GM19395 (cell line): ENCODE measurements at regions not wholly inside any gene's neighbourhood (a gene's known extent, or its start where the extent isn't known, plus 50 kb on each side); places are given as distances from the start of the nearest gene placed in this dataset.

ENCODE experiments used
- ATAC-seq: cut with Tn5 transposase; IDR thresholded peaks from one replicate; pipeline ENCODE4 v1.9.1; 2021; ENCODE audit warnings: mild to moderate bottlenecking, moderate library complexity; ENCODE audit not compliant: unreplicated experiment

- no peak for ATAC-seq
Measured at GRCh38 chr1:78410643-78411042, 80.1 kb upstream of the PTGFR start.

DNA sequence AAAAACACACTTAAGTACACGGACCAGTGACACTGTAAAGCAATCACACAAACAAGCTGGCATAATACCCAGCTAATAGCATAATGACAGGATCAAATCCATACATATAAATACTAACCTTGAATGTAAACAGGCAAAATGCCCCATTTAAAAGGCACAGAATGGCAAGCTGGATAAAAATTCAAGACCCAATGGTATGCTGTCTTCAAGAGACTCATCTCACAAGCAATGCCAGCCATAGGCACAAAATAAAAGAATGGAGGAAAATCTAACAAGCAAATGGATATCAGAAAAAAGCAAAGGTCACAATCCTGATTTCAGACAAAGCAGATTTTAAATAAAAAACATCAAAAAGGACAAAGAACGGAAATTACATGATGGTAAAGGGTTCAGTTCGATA lies 79.1 kb upstream of the PTGFR start:
- ATAC-seq, result no peak

- no peak for ATAC-seq
Measured at GRCh38 chr1:78415165-78415564, 75.6 kb upstream of the PTGFR start.

DNA sequence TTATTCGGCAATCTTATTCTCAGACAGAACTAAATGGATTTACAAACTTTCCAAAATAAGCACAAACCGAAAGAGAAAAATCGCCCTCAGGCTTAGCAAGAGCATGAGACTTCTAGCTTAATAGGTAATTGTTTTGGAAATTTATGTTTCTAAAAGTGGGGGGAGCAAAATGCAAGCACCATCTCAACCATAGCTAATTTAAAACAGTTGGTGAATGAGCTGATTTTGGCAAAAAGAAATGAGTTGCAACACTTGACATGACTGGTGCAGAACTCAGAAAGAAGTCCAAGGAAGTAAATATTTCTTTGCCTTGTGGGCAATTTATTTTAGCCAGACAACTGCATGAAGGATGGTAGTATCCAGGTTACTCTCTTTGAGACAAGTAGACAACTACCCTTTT lies 71.5 kb upstream of the PTGFR start:
- no peak for ATAC-seq

DNA sequence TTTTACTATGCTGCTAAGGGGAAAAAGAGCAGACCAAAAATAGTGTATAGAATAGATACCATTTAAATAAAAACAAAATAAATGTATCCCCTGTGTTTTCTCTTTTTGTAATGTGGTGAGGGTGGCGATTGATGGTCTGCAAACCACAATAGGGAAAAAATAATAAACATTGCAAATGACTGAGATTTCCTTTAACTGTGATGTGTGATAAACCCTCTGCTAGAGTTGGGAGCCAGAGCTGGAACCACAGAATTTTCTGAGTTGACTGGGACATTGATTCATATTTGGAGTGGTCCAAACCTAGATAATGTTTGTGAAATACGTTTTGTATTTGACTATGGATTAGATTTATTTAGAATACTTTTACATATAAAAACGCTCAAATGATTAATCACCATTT lies 70.6 kb upstream of the PTGFR start:
- ATAC-seq, result no peak

DNA sequence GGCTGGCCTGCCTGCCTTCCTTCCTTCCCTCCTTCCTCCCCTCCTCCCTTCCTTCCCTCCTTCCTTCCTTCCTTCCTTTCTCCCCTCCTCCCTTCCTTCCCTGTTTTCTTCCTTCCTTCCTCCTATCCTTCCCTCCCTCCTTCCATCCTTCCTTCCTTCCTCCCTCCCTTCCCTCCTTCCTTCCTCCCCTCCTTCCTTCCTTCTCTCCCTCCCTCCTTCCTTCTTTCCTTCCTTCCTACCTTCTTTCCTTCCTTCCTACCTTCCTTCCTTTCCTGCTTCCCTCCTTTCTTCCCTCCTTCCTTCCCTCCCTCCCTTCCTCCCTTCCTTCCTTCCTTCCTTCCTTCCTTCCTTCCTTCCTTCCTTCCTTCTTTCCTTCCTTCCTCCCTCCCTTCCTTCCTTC lies 70.1 kb upstream of the PTGFR start:
- no peak for ATAC-seq

GRCh38 chr1:78424720-78425119 lies 66.1 kb upstream of the PTGFR start:
- no peak for ATAC-seq

- no peak for ATAC-seq
Measured at GRCh38 chr1:78426408-78426807, 64.4 kb upstream of the PTGFR start.

- no peak for ATAC-seq
Measured at GRCh38 chr1:78427506-78427905, 63.3 kb upstream of the PTGFR start.

DNA sequence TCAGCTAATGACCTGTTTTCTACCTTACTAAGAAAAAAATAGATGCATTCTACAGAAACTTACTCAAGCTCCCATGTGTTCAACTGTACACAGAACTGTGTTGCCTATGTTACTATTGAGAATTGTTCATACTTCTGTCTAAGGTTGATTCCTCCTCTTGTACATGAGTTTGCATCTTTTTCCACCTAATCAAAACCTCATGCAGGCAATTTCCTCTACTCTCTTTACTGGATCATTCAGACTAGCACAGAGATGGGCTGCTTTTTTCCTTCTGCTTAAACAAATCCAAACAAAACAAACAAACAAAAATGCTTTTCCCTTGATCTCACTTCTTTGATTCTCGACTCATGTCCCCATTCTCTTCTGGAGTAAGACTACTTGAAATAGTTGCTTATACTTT lies 58.8 kb upstream of the PTGFR start:
- no peak for ATAC-seq

DNA sequence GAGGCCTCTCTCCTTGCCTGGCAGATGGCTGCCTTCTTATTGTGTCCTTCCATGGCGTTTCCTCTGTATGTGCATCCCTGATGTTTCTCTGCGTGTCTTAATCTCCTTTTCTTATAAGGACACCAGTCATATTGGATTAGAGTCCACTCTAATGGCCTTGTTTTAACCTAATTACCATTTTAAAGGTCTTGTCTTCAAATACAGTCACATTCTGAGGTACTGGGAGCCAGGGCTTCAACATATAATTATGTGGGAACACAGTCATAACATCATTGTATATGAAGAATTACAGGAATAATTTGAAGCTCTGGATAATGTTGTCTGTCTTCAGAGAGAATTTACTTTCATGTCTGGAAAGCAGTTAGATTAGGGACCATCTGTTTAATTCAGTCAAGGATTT lies 56.4 kb upstream of the PTGFR start:
- no peak for ATAC-seq

DNA sequence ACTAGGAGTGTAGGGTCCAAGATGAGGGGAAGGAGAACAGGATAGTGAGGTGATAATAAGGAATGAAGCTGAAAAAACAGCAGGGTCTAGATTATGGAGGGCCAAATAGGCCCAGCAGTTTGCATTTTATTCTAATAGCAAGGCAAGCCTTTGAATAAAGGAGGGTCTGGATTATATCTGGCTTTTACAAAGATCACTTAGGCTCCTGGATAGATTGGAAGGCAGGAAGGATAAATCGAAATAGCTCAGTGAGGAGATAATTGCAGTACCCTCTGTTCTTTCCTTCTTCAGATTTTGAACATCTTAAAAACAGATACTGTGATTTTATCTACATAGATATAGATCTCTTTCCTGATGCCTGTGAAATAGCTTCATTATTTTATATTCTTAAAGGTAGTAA lies 53.8 kb upstream of the PTGFR start:
- no peak for ATAC-seq

DNA sequence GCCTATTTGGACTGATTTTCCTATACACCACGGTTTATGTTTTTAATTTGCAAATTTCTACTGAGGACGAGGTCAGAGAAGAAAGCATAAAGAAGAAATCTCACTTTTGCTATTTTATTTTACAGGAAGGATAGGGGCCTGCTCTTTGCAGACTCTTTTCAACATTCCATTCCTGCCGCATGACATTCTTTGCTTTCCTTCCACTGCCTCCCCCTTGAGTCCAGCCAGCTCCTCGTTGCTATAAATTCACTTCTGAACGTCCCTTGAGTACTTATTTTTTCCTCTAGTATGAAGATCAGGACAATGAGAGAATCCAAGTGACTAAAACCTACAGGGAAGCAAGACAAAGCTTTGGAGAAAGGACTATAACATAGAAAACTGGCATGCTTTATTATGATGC lies 53.4 kb upstream of the PTGFR start:
- no peak for ATAC-seq

DNA sequence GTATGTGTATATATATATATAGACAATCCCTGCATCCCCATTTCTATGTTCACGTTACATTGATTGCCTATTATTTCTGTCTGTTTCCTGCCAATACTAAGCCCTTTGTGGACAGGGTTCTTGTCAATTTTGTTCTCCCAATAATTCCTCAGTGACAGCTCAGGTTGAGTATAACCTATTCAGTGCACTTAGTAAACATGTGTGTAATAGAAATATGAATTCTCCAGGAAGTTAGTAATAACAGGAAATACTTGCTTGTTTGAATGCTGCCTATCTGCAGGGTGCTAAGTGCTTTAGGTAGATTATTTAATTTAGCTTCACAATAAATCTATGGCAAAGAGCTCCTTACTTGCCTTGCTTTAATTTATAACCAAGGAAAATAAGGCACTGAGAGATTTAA lies 52.8 kb upstream of the PTGFR start:
- ATAC-seq, result no peak

DNA sequence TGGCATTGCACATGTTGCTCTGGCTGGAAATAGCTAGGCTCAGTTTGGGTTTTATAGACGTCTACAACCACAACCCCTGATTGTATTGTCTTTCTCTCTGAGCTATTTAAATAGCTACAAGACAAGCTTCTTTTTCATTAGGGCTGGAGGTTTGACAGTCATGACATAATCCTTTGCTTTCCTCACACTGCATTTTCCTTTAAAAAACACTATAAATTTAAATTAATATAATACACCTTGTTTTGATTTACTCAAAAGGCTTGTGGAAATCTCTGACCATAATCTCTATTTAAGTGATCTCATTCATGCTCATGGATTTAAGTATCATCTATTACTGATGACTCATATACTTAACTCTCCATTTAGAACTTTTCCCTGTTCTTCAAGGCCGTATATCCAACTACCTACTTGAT lies 50.4 kb upstream of the PTGFR start:
- ATAC-seq, result no peak
